PFSK-1 (cell line): ENCODE measurements at regions not wholly inside any gene's neighbourhood (a gene's known extent, or its start where the extent isn't known, plus 50 kb on each side); places are given as distances from the start of the nearest gene placed in this dataset.

Source experiments
- FOXP2 ChIP-seq: optimal IDR thresholded peaks from 2 replicates; pipeline ENCODE3; 2011; ENCODE audit warnings: borderline replicate concordance, control low read depth, inconsistent platforms; ENCODE audit not compliant: insufficient read depth; ENCODE audit errors: extremely low read length, extremely low read depth
- POLR2AphosphoS5 ChIP-seq: IDR thresholded peaks from 2 replicates; pipeline ENCODE4 v1.6.1; 2012; ENCODE audit warnings: low read depth, mild to moderate bottlenecking, control low read depth, low read length, moderate library complexity
- REST ChIP-seq, 2 experiments: IDR thresholded peaks; 2 replicates each; pipeline versions ENCODE4 v1.6.1 to v1.8.0; 2011 to 2012; ENCODE audit warnings: low read depth in 2 of 2, low read length in 2 of 2, control low read depth in 1 of 2, inconsistent platforms in 1 of 2, mild to moderate bottlenecking in 1 of 2, moderate library complexity in 1 of 2; ENCODE audit not compliant: insufficient read depth in 1 of 2
- SIN3A ChIP-seq: IDR thresholded peaks from 2 replicates; pipeline ENCODE4 v1.6.1; 2012; ENCODE audit warnings: mild to moderate bottlenecking, low read length, moderate library complexity, borderline replicate concordance; ENCODE audit not compliant: insufficient read depth
- TAF1 ChIP-seq: IDR thresholded peaks from 2 replicates; pipeline ENCODE4 v1.6.1; 2012; ENCODE audit warnings: low read length, control low read depth, borderline replicate concordance; ENCODE audit not compliant: insufficient read depth

- no peak for TF ChIP-seq SIN3A
- no peak for TF ChIP-seq TAF1
- TF ChIP-seq REST (IDR thresholded peaks at IDR 0.05; ENCODE audit: insufficient read depth in 1 of 2, low read depth in 2 of 2, low read length in 2 of 2) = no peak
- no peak for TF ChIP-seq POLR2AphosphoS5
- no peak for TF ChIP-seq FOXP2
These were observed 100.0 kb downstream of the ETS2 start for GRCh38 chr21:38905752-38906151.

GRCh38 chr21:38905328-38905727 lies 99.6 kb downstream of the ETS2 start:
- TF ChIP-seq REST (IDR thresholded peaks at IDR 0.05; ENCODE audit: insufficient read depth in 1 of 2, low read depth in 2 of 2, low read length in 2 of 2) = no peak
- no peak for TF ChIP-seq POLR2AphosphoS5

- TF ChIP-seq FOXP2 = no peak
These were observed 98.0 kb downstream of the ETS2 start for GRCh38 chr21:38903690-38904139.

- no peak for TF ChIP-seq FOXP2
- TF ChIP-seq POLR2AphosphoS5 = no peak
- TF ChIP-seq REST (IDR thresholded peaks at IDR 0.05; ENCODE audit: insufficient read depth in 1 of 2, low read depth in 2 of 2, low read length in 2 of 2) = no peak
- TF ChIP-seq TAF1 = no peak
- no peak for TF ChIP-seq SIN3A
These were observed 97.1 kb downstream of the ETS2 start for GRCh38 chr21:38902608-38903445.

GRCh38 chr21:38900499-38900898 lies 94.8 kb downstream of the ETS2 start:
- TF ChIP-seq POLR2AphosphoS5 (no peak), TAF1 (no peak), SIN3A (no peak), FOXP2 (no peak), REST (IDR thresholded peaks at IDR 0.05; ENCODE audit: insufficient read depth in 1 of 2, low read depth in 2 of 2, low read length in 2 of 2) (no peak)
